ENCODE measurements at regions not wholly inside any gene's neighbourhood (a gene's known extent, or its start where the extent isn't known, plus 50 kb on each side); places are given as distances from the start of the nearest gene placed in this dataset.
"Not testable (repeated sequence)": the region's sequence is repeated elsewhere in the genome, so short reads cannot be mapped to it uniquely, and the experiment has no call there.

GRCh38 chr2:160550048-160550447 is 56.4 kb upstream of the RBMS1 start:
- peak; percentile 13 for DNase-seq

DNA sequence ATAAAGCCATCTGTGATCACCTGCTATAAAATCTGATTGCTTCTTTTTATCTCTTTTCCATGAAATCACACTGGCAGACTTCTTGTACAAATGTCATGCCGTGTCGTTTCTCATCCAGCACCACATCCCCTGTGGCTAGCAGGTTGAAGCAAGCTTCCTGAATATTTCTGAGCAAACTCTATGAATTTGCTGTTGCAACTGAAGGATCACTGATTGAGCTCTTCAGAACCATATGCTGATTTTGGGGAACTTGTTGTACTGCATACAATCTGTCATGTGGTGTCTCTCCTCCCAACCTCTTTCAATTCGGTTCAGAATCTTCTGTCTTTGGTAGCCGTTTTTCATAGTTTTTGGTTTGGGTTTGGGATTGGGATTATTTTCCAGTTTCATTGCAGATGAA is 57.7 kb upstream of the RBMS1 start:
- DNase-seq, result peak; percentile 70

GRCh38 chr2:160555420-160556071 is 61.9 kb upstream of the RBMS1 start:
- DNase-seq, result peak; percentile 30

DNA sequence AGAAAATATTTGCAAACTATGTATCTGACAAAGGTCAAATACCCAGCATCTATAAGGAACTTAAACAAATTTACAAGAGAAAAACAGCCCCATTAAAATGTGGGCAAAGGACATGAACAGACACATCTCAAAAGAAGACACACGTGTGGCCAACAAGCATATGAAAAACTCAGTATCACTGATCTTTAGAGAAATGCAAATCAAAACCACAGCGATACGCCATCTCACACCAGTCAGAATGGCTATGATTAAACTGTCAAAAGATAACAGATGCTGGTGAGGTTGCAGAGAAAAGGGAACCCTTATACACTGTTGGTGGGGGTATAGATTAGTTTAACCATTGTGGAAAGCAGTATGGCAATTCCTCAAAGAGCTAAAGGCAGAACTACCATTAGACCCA is 64.3 kb upstream of the RBMS1 start:
- DNase-seq, result no peak

DNA sequence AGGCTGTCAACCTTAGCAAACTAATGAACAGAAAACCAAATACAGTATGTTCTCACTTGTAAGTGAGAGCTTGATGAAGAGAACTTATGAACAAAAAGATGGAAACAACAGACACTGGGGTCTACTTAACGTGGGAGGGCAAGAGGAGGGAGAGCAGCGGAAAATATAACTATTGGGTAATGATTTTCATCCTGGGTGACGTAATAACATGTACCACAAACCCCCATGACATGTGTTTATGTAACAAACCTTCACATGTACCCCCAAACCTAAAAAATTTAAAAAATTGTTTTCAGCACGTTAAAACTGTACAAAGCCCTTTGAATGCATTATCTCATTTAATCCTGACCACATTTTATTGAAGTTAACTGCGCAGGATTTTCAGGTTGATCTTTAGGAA is 64.9 kb upstream of the RBMS1 start:
- no peak for DNase-seq

DNA sequence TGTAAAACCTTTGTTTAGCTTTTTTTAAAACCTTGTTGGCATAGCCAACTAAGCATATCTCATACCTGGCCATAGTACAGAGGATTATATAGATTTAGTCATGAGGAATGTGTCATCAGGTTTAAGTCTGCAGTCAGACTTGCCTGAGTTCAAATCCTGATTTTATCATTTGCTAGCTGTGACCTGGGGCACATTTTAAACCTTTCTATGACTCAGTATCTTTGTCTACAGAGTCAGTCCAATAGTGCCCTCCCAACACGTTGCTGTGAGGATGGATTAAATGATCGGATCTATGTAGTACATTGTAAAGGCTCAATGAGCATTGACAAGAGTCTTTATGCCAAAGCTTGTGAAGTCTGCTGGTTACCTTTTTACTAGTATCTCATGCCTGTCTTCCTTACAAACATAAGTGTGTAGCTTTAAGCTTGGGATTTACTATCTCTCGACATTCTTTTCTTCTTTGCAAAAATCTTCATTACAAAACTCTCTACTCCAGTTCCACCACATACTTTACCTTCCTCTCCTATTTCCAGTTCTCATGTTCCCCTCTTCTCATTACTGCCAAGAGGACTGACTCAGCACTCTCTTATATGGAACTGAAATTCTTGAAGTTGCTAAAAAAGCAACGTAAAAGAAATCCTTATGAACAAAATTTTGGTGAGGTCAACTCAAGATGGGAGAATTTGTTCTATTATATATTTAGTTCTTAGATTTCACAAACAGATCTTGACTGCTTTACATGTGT is 68.1 kb upstream of the RBMS1 start:
- peak; percentile 58 for DNase-seq

- DNase-seq, result no peak
Measured at GRCh38 chr2:160562730-160563129, 69.1 kb upstream of the RBMS1 start.

GRCh38 chr2:160564591-160564990 is 71.0 kb upstream of the RBMS1 start:
- DNase-seq, result no peak

DNA sequence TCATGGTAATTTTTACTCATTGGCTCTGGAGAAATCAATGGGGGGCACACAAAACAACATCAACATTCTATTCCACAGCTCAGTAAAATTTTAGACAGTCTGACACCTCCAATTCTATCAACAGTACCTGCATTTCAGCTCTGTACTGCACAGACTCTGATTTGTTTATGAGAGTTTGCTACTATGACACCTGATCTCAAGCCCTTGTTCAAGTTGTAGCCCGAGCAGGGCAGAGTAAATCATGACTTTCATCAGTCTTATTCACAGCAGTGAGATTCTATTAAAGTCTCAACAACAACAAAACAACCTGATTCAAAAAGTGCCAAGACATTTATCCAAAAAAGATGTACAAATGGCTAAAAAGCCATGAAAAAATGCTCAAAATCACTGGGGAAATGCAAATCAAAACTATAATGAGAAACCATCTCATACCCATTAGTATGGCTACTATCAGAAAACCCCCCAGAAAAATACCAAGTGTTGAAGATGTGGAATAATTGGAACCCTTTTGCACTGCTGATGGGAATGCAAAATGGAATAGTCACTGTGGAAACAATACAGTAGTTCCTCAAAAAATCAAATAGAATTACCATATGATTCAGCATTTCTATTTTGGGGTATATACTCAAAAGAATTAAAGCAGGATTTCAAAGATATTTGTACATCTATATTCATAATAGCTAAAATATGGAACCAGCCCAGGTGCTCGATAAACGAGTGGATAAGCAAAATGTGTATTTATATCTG is 71.7 kb upstream of the RBMS1 start:
- DNase-seq, result peak; percentile 26

- DNase-seq, result peak; percentile 88
Measured at GRCh38 chr2:160566717-160567116, 73.1 kb upstream of the RBMS1 start.

DNA sequence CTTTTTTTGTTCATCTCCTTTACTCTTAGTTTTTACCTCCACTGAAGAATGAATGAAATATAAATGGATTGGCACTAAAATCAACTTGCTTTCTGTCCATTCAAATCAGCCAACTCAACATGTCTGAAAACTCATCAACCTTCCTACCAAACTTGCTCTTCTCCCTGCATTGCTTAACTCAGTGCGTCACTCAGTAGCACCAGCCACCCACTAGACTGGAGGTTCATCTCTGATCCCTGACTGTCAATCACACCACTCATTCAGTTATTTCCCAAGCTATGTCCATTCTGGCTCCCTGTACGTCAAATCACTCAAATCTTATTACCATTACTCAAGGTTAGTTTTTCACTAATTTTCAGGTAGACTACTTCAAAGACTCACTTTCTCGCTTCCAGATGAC is 75.2 kb upstream of the RBMS1 start:
- DNase-seq, result peak; percentile 90

DNA sequence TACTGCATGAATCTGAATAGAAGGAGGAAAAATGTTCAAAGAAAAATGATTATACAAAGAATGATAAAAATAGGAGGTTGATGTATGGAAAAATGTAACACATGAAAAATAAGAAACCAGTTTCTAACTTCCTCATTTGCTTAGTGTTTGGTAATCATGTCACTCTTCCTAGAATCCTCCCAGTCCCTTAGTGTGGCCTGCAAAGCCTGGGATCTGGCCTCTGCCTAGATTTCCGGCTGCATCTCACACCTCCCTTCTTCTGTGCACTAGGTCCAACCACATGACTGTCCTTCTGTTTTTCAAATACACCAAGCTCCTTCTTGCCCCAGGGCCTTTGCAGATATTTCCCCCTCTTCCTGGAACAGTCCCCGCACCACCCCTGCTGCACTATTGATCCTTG is 76.8 kb upstream of the RBMS1 start:
- peak; percentile 68 for DNase-seq

- peak; percentile 84 for DNase-seq
Measured at GRCh38 chr2:160574468-160575140, 81.0 kb upstream of the RBMS1 start.

GRCh38 chr2:160575368-160575767 is 81.8 kb upstream of the RBMS1 start:
- peak; percentile 74 for DNase-seq

DNA sequence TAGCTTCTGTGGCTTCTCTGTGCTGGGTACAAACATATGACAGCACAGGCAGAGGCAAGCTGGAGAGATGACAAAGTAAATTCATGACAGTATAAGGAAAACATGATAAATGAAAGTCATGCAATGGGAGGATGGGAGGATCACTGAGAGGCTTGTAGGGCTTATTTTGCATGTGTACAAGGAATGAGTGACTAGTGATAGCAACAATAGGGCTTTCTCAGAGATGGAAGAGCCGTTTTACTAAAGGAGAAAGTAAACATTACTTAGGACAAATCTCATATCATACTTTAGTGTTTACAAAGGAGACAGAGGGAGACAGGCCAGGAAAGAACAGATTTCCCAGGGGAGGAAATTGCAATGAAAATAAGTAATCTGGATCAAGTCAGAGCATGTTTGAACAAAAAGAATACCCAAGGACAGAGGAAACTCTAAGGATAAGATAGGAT is 82.5 kb upstream of the RBMS1 start:
- no peak for DNase-seq

DNA sequence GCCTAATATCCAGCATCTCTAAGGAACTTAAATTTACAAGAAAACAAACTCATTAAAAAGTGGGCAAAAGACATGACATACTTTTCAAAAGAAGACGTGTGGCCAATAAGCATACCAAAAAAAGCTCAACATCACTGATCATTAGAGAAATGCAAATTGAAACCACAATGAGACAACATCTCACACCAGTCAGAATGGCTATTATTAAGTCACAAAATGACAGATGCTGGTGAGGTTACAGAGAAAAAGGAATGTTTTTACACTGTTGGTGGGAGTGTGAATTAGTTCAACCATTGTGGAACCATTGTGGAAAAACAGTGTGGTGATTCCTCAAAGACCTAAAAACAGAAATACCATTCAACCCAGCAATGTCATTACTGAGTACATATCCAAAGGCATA is 83.5 kb upstream of the RBMS1 start:
- DNase-seq, result not testable (repeated sequence)

GRCh38 chr2:160581035-160581434 is 87.4 kb upstream of the RBMS1 start:
- DNase-seq, result peak; percentile 29

GRCh38 chr2:160581448-160581847 is 87.8 kb upstream of the RBMS1 start:
- no peak for DNase-seq

GRCh38 chr2:160582081-160582480 is 88.5 kb upstream of the RBMS1 start:
- DNase-seq, result no peak

GRCh38 chr2:160582490-160583145 is 89.0 kb upstream of the RBMS1 start:
- DNase-seq, result no peak

- DNase-seq, result no peak
Measured at GRCh38 chr2:160583146-160583535, 89.5 kb upstream of the RBMS1 start.

DNA sequence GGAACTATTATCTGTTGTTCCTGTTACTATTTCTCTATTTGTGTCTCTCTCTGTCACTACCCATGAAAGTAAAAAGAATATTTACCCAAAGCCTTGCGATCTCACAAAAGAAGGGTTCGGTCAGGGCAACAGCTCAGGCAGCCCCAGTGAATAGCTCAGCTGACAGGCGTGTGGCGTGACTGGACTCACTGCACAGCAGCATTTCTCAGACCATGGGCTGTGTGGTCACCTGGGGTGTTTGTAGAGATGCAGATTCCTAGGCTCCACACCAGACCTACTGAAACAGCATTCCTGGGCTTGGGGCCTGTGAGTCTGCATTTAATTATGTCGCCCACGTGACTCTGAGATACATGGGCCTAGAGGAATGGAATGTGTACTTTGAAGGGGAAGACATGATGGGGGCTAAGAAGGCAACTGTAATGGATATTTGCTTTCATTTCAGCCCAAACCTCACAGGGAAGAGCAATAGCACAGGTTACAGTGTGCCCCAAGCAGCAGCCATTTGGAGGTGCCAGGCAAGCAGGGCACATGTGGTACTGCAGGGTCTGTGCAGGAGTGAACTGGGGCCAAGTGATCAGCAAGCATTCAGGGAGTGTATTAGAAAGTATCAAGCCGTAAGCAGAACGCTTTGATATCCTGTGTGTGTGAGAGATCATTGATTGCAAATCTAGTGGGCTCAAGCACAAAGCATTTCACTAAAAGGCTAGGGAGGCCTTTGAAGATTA is 90.4 kb upstream of the RBMS1 start:
- DNase-seq, result no peak

All from inflammatory macrophage treated with lipopolysaccharide for 4 hours (primary cell).